Activated CD4-positive, alpha-beta memory T cell treated with anti-CD3 and anti-CD28 coated beads, Interleukin-2, amount 10 ng/mL, durations not matched to agents 7 days and 5 days (primary cell): ENCODE measurements at regions not wholly inside any gene's neighbourhood (a gene's known extent, or its start where the extent isn't known, plus 50 kb on each side); places are given as distances from the start of the nearest gene placed in this dataset.

Experiments used
- CTCF ChIA-PET: fragments of 350-600 bp; sonication (Branson Sonifier 250); formaldehyde crosslinking; loops from one replicate; lab custom pipeline; 2021; ENCODE audit warnings: antibody characterized with exemption, inconsistent platforms; lab: Charles Lee
- POLR2A ChIA-PET: fragments of 350-600 bp; sonication (Branson Sonifier 250); formaldehyde crosslinking; loops from one replicate; lab custom pipeline; 2021; ENCODE audit warnings: antibody characterized with exemption; lab: Charles Lee
- DNase-seq: peaks from one replicate; pipeline ENCODE4 v3.0.0-alpha.2; 2020
- H3K27ac Mint-ChIP-seq: one replicate; pipeline ENCODE4 v1.8.0; 2021; ENCODE audit warnings: mild to moderate bottlenecking, mixed read lengths
- H3K27me3 Mint-ChIP-seq: one replicate; pipeline ENCODE4 v1.8.0; 2021; ENCODE audit warnings: mixed read lengths
- H3K36me3 Mint-ChIP-seq: one replicate; pipeline ENCODE4 v1.8.0; 2021; ENCODE audit warnings: low read depth, mixed read lengths
- H3K4me1 Mint-ChIP-seq: one replicate; pipeline ENCODE4 v1.8.0; 2021; ENCODE audit warnings: mixed read lengths
- H3K4me3 Mint-ChIP-seq: one replicate; pipeline ENCODE4 v1.8.0; 2021; ENCODE audit warnings: mild to moderate bottlenecking, mixed read lengths
- H3K9me3 Mint-ChIP-seq: one replicate; pipeline ENCODE4 v1.8.0; 2021; ENCODE audit warnings: mixed read lengths

- Mint-ChIP-seq H3K4me3 (no peak overlapping the region), H3K36me3 (no peaks in the 10 kb centered on the region), H3K9me3 (peaks cover 15% of the 10 kb centered on the region), H3K4me1 (no peaks in the 10 kb centered on the region), H3K27ac (no peak overlapping the region), H3K27me3 (no peaks in the 10 kb centered on the region)
- no peak for DNase-seq
- CTCF ChIA-PET = no interaction called here
- POLR2A ChIA-PET = no interaction called here
Observed at GRCh38 chr4:32128549-32128948, 1408.4 kb downstream of the PCDH7 start.

GRCh38 chr4:32129967-32130366 is 1409.8 kb downstream of the PCDH7 start:
- no peak for DNase-seq
- CTCF ChIA-PET = no interaction called here
- no peaks in the 10 kb centered on the region for H3K36me3 Mint-ChIP-seq
- no peak overlapping the region for H3K27ac Mint-ChIP-seq
- POLR2A ChIA-PET = no interaction called here
- H3K9me3 Mint-ChIP-seq = peaks cover 12% of the 10 kb centered on the region
- H3K4me1 Mint-ChIP-seq = no peaks in the 10 kb centered on the region
- no peaks in the 10 kb centered on the region for H3K27me3 Mint-ChIP-seq
- H3K4me3 Mint-ChIP-seq = no peak overlapping the region

- DNase-seq = no peak
- Mint-ChIP-seq H3K4me1 (no peaks in the 10 kb centered on the region), H3K27ac (no peak overlapping the region), H3K9me3 (peaks cover 1% of the 10 kb centered on the region), H3K36me3 (no peaks in the 10 kb centered on the region), H3K4me3 (no peak overlapping the region), H3K27me3 (no peaks in the 10 kb centered on the region)
- CTCF ChIA-PET = no interaction called here
- POLR2A ChIA-PET = no interaction called here
Observed at GRCh38 chr4:32133141-32133540, 1413.0 kb downstream of the PCDH7 start.

DNA sequence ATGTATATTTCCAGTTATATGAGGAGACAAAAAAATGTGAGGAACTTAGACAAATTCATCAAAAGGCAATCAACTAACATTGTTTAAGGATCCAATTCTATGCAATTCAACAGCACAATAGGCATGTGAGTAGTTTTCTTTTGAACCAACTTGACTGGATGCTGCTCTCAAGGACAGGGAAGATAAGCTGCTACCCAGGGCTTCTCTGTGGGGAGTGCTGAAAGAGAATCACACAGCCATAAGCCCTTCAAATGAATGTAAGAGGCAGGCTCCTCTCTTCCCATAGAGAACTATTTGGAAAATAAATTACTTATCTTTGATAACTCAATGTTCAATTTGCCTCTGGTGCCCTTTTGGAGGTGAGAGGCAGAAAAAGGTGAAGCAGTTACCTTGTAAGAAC is 1413.6 kb downstream of the PCDH7 start:
- H3K27ac Mint-ChIP-seq = no peak overlapping the region
- no peak for DNase-seq
- no peaks in the 10 kb centered on the region for H3K36me3 Mint-ChIP-seq
- H3K4me1 Mint-ChIP-seq = no peaks in the 10 kb centered on the region
- H3K4me3 Mint-ChIP-seq = no peak overlapping the region
- H3K27me3 Mint-ChIP-seq = no peaks in the 10 kb centered on the region
- H3K9me3 Mint-ChIP-seq = no peaks in the 10 kb centered on the region
- POLR2A ChIA-PET = no interaction called here
- CTCF ChIA-PET = no interaction called here

- H3K27ac Mint-ChIP-seq = no peak overlapping the region
- ChIA-PET POLR2A (no interaction called here), CTCF (no interaction called here)
- DNase-seq = no peak
- no peaks in the 10 kb centered on the region for H3K9me3 Mint-ChIP-seq
- H3K4me3 Mint-ChIP-seq = no peak overlapping the region
- no peaks in the 10 kb centered on the region for H3K4me1 Mint-ChIP-seq
- no peaks in the 10 kb centered on the region for H3K36me3 Mint-ChIP-seq
- H3K27me3 Mint-ChIP-seq = no peaks in the 10 kb centered on the region
Observed at GRCh38 chr4:32135642-32136041, 1415.5 kb downstream of the PCDH7 start.

DNA sequence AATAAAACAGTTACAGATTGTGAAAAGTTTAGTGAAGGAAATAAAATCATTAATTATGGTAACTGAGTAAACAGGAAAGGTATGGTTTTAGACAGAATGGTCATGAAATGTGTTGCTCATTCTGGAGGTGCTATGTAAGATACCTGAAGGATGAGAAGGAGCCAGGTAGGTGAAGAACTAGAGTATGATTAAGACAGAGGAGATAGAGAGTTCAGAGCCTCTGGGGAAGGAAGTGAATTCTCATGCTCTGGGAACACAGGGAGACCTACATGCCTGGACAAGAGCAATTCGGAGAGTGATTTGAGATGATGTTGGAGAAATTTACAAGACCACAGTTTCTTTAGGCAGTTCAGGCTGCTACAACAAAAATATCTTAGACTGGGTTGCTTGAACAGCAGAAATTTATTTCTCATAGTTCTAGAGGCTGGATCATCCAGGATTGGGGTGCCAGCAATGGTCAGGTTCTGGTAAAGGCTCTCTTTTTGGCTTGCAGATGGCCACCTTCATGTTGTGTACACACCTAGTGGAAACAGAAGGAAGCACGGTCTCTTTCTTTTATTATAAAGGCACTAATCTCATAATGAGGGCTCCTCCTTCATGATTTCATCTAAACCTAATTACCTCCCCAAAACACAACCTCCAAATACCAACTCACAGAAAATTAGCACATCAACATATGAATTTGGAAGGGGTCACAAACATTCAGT is 1416.1 kb downstream of the PCDH7 start:
- ChIA-PET CTCF (no interaction called here), POLR2A (no interaction called here)
- no peaks in the 10 kb centered on the region for H3K27me3 Mint-ChIP-seq
- H3K4me1 Mint-ChIP-seq = no peaks in the 10 kb centered on the region
- H3K9me3 Mint-ChIP-seq = no peaks in the 10 kb centered on the region
- H3K36me3 Mint-ChIP-seq = no peaks in the 10 kb centered on the region
- H3K4me3 Mint-ChIP-seq = no peak overlapping the region
- H3K27ac Mint-ChIP-seq = no peak overlapping the region
- no peak for DNase-seq

DNA sequence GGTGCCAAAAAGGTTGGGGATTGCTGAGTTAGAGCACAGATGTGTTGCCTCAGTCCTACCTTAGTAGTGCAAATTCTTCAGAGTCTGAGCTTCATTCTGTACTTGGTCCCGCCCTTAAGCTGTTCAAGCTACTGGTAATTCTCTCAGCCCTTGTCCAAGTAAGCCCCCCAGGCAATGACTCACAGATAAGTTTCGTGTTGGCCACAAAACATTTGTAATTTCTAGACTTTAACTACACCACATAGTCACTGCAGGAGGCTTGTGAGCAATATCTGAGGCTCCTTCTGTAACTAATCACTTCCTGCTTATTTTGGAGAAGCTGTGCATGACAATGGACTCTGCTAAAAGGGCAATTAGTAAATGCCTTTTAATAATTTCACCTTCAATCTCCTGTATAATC is 1420.5 kb downstream of the PCDH7 start:
- H3K27me3 Mint-ChIP-seq = no peaks in the 10 kb centered on the region
- no peak overlapping the region for H3K27ac Mint-ChIP-seq
- DNase-seq = no peak
- H3K4me1 Mint-ChIP-seq = no peaks in the 10 kb centered on the region
- H3K4me3 Mint-ChIP-seq = no peak overlapping the region
- POLR2A ChIA-PET = no interaction called here
- CTCF ChIA-PET = no interaction called here
- no peaks in the 10 kb centered on the region for H3K36me3 Mint-ChIP-seq
- peaks cover 14% of the 10 kb centered on the region for H3K9me3 Mint-ChIP-seq

- no peaks in the 10 kb centered on the region for H3K36me3 Mint-ChIP-seq
- H3K4me1 Mint-ChIP-seq = no peaks in the 10 kb centered on the region
- ChIA-PET CTCF (no interaction called here), POLR2A (no interaction called here)
- no peak overlapping the region for H3K27ac Mint-ChIP-seq
- no peak for DNase-seq
- H3K4me3 Mint-ChIP-seq = no peak overlapping the region
- peaks cover 14% of the 10 kb centered on the region for H3K9me3 Mint-ChIP-seq
- no peaks in the 10 kb centered on the region for H3K27me3 Mint-ChIP-seq
Observed at GRCh38 chr4:32142075-32142474, 1421.9 kb downstream of the PCDH7 start.

- DNase-seq = no peak
- no peak overlapping the region for H3K27ac Mint-ChIP-seq
- H3K36me3 Mint-ChIP-seq = no peaks in the 10 kb centered on the region
- H3K27me3 Mint-ChIP-seq = no peaks in the 10 kb centered on the region
- ChIA-PET POLR2A (no interaction called here), CTCF (no interaction called here)
- H3K4me1 Mint-ChIP-seq = no peaks in the 10 kb centered on the region
- peaks cover 16% of the 10 kb centered on the region for H3K9me3 Mint-ChIP-seq
- H3K4me3 Mint-ChIP-seq = no peak overlapping the region
Observed at GRCh38 chr4:32145987-32146386, 1425.8 kb downstream of the PCDH7 start.

- H3K9me3 Mint-ChIP-seq = peaks cover 16% of the 10 kb centered on the region
- ChIA-PET POLR2A (no interaction called here), CTCF (no interaction called here)
- H3K27ac Mint-ChIP-seq = no peak overlapping the region
- H3K27me3 Mint-ChIP-seq = no peaks in the 10 kb centered on the region
- DNase-seq = no peak
- no peaks in the 10 kb centered on the region for H3K4me1 Mint-ChIP-seq
- H3K4me3 Mint-ChIP-seq = no peak overlapping the region
- H3K36me3 Mint-ChIP-seq = no peaks in the 10 kb centered on the region
Observed at GRCh38 chr4:32147446-32148085, 1427.4 kb downstream of the PCDH7 start.

DNA sequence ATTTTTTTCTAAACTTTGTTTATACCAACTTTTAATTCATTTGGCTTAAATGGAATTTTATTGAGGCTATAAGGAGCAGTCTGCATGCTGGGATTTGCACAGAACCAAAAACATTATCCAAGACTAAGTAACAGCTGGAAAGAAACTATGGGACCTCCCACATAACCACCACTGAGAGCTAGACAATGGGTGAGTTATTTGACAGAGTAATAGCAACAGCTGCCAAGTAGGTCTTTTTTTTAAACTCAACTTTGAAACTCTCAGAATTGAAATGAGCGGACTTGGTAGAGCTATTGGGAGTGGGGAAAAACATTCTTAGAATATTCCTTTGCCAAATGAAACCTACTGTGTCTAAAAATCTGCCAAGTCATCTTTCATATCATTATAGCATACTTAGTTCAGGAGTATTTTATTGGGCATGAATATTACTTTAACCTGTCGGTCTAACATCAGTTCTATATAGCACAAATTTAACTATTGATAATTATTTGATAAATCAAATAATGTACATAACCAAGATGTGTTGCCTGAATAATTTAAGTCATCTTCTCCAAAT is 1428.0 kb downstream of the PCDH7 start:
- POLR2A ChIA-PET = no interaction called here
- no peaks in the 10 kb centered on the region for H3K27me3 Mint-ChIP-seq
- H3K9me3 Mint-ChIP-seq = peaks cover 13% of the 10 kb centered on the region
- DNase-seq = no peak
- H3K36me3 Mint-ChIP-seq = no peaks in the 10 kb centered on the region
- no peaks in the 10 kb centered on the region for H3K4me1 Mint-ChIP-seq
- no peak overlapping the region for H3K27ac Mint-ChIP-seq
- no peak overlapping the region for H3K4me3 Mint-ChIP-seq
- CTCF ChIA-PET = no interaction called here

GRCh38 chr4:32158961-32159360 is 1438.8 kb downstream of the PCDH7 start:
- no peak overlapping the region for H3K27ac Mint-ChIP-seq
- DNase-seq = no peak
- no peaks in the 10 kb centered on the region for H3K27me3 Mint-ChIP-seq

DNA sequence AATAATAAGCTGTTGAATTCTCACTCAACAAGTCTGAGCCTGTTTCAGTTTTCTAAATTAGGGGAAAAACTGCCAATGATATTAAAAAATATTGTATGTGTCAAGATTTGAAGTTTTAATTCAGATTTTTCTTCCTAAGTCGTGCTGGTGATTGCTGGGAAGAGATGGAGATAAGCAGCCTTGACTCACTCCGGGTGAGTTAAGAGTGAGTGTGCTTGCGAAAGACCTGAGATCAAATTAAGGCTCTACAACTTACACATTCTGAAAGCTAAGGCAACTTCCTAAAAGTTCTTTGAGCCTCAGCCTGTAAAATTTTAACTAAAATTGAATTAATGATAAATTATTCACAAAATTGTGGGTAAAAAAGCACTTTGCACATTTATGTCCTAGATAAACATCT is 1441.2 kb downstream of the PCDH7 start:
- H3K4me3 Mint-ChIP-seq = no peak overlapping the region
- CTCF ChIA-PET = no interaction called here
- no peaks in the 10 kb centered on the region for H3K27me3 Mint-ChIP-seq
- DNase-seq = no peak
- H3K36me3 Mint-ChIP-seq = no peaks in the 10 kb centered on the region
- H3K27ac Mint-ChIP-seq = no peak overlapping the region
- POLR2A ChIA-PET = no interaction called here
- H3K4me1 Mint-ChIP-seq = no peaks in the 10 kb centered on the region
- peaks cover 4% of the 10 kb centered on the region for H3K9me3 Mint-ChIP-seq

More at GRCh38 chr4:32158961-32159360, 1438.8 kb downstream of the PCDH7 start:
- ChIA-PET POLR2A (no interaction called here), CTCF (no interaction called here)
- peaks cover 8% of the 10 kb centered on the region for H3K9me3 Mint-ChIP-seq
- no peaks in the 10 kb centered on the region for H3K36me3 Mint-ChIP-seq
- no peak overlapping the region for H3K4me3 Mint-ChIP-seq
- no peaks in the 10 kb centered on the region for H3K4me1 Mint-ChIP-seq

GRCh38 chr4:32163125-32163524 is 1443.0 kb downstream of the PCDH7 start:
- Mint-ChIP-seq H3K9me3 (no peaks in the 10 kb centered on the region), H3K4me3 (no peak overlapping the region), H3K4me1 (no peaks in the 10 kb centered on the region), H3K36me3 (no peaks in the 10 kb centered on the region), H3K27ac (no peak overlapping the region), H3K27me3 (no peaks in the 10 kb centered on the region)
- no peak for DNase-seq
- POLR2A ChIA-PET = no interaction called here
- CTCF ChIA-PET = no interaction called here
